Stimulated activated CD8-positive, alpha-beta memory T cell treated with anti-CD3 and anti-CD28 coated beads, Interleukin-7, amount 100 ng/mL, for 24 hours (primary cell): ENCODE measurements at regions not wholly inside any gene's neighbourhood (a gene's known extent, or its start where the extent isn't known, plus 50 kb on each side); places are given as distances from the start of the nearest gene placed in this dataset.
"Not testable (repeated sequence)": the region's sequence is repeated elsewhere in the genome, so short reads cannot be mapped to it uniquely, and the experiment has no call there.

ENCODE experiments used
- DNase-seq: peaks from one replicate; pipeline ENCODE4 v3.0.0-alpha.2; 2020; ENCODE audit warnings: low read depth

DNA sequence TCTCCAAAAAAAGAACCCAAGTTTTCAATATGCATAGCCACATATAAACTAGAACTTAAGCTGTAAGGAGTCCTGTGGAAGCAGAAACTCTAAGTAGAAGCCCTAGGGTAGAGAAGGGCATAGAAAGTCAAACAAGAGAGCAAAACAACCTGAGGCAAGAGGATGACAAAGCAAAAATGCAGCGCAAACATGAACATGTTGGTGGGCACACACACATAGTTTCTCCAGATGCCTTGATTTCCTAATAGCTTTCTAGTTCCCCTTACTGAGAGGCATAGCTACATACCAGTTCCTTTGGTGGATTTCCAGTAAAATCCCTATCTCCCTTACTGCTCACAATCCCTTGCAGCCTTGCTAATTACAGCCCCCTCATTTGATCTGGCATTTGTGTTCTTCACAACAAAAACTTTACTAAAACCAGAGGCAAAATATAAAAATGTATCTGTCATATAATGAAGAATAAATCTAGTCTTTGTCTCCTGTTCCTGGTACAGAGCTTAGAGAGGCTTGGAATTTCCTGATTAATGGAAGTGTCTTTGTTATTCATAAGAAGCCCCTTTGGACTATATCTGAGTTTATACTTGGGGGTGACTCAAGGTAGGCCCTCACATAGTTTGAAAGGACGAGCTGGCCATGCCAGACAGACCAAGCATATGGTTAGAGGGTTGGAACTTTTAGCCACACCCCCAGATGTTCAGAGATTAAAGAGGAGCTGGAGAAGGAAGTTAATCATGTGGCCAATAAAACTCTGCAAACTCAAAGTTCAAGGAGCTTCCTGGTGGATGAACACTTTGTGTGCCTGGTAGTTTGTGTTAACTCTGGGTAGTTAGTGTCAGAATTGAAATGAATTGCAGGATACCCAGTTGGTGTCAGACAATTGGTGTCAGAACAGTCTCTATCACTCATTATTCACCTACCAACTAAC lies 52.7 kb upstream of the ZCCHC13 start:
- DNase-seq: no peak

DNA sequence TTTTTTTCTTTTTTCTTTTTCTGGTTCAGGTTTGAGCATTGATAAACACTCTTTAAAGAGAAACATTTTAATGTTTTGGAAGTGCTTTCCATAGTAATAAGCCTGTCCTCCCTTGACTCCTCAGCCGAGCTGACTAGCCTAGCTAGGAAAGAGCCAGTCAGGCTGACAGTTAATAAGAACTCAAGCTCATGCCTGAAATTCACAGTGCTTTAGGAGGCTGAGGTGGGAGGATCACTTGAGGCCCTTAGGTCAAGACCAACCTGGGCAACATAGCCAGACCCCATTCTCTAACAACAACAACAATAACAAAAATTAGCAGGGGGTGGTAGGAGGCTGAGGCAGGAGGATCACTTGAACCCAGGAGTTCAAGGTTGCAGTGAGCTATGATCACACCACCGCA lies 53.4 kb upstream of the ZCCHC13 start:
- DNase-seq: no peak

DNA sequence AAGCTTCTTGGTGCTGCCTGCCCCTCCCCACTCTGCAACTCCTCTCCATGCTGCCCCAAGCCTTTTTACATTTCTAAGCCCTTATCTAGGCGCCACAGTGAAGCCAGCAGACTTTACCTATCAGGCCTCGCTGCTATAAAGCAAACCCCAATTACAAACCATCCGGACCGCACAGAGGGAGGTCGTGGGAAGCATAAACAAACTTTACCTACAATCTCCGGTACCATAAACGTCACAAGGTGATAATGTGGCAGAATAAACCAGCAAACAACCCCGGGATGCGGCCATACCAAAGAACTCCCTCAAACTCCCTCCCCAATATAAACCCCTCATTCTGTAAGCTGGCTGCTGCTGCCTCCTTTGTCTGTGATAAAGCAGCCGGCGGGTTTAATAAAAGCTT lies 54.0 kb upstream of the ZCCHC13 start:
- DNase-seq: no peak

DNA sequence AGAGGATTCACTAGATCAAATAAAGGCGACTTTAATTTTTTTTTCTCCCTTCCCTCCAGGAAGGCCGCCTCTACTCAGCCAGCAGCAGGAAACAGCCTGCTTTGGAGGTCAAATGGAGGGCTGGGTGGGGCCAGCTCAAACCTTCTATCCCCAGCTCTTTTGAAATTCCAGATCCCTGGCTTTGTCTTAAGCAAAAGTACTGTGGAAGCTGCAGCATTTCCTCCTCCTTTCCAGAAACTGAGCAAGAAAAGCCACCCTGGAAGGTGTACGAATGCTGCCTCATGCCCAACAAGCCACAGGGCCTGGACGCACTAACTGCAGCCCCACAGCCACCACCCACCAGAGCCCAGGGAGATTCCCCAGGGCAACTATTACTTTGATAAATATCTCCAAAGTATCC lies 55.1 kb upstream of the ZCCHC13 start:
- DNase-seq: no peak

DNA sequence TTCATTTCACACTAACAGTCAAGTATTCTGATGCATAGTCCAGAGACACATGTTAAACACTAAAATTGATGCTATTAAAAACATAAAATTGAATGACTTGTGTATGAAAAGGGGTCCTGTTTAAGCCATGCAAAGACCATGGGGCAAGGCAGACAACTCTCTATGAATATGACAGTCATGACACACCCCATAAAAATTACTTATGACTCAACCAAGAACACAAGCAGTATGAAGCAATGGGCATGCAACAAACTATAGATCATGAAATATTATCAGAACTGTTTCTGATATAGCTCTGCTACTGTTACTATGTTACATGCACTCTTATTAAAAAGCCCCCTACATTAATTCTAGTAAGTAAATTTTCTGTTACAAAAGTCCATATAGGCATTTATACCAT lies 57.5 kb upstream of the ZCCHC13 start:
- DNase-seq: no peak

DNA sequence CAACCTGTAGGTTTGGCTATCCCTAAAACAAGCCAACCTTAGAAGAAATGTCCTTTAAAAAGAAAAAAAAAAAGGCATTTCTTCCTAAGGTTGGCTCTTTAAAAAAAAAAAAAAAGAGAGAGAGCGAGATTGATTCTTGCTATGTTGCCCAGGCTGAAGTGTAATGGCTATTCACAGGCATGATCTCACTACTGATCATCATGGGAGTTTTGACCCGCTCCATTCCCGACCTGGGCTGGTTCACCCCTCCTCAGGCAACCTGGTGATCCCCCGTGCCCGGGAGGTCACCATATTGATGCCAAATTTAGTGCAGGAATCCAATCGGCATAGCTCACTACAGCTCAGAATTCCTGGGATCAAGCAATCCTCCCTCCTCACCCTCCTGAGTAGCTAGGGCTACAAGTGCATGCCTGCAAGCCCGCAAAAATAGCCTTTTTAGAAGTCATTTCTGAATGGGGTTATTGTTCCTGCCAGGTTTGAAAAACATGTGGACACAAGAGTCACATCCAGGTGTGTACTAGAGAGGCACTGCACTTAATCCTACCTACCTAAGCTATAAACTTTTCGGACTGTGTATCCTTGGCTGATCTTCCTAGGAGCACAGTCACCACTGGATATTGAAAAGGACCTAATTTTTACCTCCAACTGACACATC lies 61.4 kb upstream of the ZCCHC13 start:
- no peak for DNase-seq

DNA sequence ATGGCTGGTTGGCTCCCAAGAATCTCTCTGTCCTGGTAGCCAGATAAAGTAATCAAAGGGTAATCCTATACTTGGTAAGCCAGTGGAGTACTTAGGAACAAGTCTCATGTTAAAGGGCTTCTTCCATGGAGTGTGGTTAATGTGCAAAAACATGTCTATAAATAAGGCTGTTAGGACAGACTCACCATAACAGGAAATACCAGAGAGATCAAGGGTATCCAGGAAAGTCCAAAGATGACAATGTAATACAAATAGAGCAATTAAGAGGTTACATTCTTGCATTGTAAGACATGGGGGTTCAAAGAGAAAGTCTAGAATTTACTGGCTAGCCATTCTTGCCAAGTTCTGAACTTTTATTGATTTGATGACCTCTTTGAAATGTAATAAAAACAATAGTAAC lies 61.9 kb upstream of the ZCCHC13 start:
- no peak for DNase-seq

DNA sequence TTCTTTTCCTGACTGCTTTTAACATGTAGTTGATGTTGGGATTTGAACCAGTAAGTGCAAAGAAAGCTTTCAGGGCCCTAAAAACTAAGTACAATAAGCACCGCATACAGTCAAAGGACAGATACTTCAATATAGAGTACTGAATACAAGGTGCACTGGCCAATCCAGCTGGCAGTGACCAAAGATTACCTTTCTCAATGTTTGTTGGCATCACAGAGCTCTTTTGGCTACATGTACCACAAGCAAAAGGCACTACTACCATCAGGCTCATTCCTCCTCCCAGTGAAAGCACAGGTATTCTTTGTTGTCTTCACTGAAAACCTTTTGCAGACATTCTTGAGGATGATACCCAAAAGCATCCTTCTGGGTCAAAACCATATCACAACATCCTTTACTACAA lies 65.2 kb upstream of the ZCCHC13 start:
- DNase-seq: no peak

DNA sequence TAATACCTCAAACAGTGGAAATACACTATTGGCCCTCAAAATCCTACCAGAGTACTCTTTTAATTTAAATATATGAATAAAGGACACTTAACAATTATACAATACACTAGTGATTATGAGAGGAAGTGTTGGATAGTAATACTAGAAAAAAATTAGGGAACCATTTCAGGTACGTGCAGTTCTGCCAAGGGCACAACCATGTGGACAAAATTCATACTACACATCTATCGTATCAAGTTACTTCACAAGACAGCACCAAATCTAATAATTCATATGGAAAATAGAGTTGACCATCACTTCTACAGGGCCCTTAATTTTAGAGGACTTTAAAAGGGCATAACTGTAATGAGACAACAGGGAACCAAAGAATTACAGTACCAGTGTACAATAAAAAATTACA lies 69.2 kb upstream of the ZCCHC13 start:
- DNase-seq: no peak

DNA sequence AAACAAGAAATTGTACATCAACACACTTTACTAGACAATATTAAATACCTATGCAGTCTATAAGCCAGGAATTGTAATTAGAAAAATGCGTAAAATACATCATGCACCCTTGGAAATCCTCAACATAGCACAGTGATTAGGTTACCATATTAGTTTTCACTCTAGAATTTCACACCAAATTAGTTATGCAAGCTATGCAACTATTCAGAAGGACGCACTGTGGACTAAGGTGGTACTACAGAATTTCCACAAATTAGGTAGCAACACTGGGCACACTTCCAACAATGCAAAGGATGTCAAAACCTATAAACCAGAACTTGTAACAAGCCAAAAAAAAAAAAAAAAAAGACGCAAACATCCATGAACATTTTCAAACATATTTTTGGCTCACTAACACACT lies 71.1 kb upstream of the ZCCHC13 start:
- no peak for DNase-seq

DNA sequence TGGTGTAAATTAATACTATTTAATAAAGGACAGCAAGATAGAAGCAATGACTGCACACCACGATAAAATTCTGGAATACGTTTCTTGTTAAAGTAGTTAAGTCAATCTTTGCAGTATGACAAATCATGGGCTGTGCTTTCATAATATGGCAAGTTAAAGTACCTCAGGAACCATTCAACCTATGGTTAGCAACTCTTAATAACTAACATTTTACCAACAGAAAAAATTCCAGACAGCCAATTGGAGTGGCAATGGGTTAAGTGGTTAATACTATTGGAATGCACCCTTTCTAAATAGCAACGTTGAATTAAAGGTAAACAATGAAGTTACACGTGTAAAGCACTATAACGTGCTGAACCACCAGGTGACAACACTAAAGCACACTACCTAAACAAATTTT lies 72.4 kb upstream of the ZCCHC13 start:
- no peak for DNase-seq

DNA sequence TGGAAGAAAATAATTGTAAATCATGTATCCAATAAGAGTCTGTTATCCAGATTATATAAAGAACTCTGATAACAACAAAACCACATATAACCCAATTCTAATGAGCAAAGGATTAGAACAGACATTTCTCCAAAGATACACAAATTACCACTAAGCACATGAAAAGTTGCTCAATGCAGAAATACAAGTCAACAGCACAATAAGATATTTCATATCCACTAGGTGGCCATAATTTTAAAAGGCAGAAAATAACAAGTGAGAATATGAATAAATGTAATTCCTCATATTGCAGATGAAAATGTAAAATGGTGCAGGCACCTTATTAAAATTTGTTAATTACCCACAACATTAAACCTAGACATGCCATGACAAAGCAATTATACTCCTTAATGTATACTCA lies 73.9 kb upstream of the ZCCHC13 start:
- no peak for DNase-seq

DNA sequence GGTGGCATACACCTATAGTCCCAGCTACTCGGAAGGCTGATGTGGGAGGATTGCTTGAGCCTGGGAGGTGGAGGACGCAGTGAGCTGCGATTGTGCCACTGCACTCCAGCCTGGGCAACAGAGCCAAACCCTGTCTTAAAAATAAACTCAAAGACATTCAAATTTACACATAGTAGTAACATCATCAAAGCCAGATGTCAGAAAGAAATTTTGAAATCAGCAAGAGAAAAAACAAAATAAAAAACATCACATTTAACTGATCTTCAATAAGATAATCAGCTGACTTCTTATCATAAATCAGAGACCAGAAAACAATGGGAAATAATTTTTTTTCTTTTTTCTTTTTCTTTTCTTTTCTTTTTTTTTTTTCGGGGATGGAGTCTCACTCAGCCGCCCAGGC lies 78.9 kb upstream of the ZCCHC13 start:
- DNase-seq: no peak

DNA sequence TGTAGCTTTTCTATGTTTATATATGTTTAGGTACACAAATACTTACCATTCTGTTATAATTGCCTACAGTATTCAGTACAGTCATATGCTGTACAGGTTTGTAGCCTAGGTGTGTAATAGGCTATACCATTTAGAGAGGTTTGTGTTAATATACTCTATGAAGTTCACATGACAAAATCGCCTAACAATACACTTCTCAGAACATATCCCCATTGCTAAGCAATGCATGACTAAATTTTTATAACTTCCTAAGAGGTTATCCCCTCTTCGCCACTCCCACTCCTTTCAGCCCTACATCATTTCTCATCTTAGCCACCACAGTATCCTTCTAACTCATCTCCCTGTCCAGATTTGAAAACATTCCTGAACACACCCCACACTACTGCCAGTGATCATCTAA lies 83.7 kb upstream of the ZCCHC13 start:
- no peak for DNase-seq

DNA sequence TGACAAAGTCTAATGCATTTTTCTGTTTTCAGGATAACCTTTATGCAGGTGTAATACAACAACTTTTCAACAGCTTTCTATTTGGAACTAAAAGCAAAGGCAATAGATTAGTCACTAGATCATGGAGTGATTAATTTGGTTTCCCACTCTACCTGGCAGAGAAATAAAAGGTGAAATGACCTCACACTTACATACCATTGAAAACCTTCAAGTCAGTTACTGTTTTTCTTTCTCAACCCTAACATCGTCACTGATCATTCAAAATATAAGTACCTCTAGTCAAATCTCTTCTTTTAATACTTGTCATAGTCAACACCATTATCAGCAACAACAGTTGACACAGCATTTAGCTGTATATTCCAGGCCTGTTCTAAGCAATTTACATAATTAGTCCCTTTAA lies 85.1 kb upstream of the ZCCHC13 start:
- DNase-seq: no peak

DNA sequence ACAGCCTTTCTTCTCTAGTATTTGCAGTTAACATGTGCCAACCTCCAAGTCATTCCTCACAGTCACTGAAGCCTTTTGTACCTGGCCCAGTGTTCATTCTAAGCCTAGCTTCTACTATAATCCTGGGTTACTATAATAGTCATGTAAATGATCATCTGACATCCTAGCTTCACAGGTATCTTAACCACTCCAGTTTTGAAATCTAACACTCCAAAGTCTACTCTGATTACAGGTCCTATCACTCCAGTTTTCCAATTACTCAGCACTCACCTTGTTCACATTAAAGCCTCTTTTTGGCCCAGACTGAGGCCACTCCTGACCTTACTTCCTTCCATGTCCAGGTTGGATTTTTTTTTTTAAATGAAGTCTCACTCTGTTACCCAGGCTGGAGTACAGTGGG lies 87.6 kb upstream of the ZCCHC13 start:
- no peak for DNase-seq

DNA sequence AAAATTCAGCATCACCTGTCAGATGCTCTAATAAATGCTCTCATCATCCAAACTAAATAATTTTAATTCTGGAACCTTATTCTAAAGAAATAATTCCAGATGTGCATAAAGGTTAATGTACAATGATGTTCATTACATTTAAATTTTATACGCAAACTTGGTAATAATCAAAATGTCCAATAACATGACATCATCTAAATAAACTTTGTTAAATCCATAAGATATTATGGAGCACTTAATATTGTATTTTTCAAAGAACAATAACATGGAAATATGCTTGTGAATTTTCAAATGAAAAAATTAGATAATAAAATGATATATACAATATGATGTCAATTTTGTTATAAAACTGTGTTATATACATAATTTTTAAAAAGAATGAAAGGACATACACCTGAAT lies 92.1 kb upstream of the ZCCHC13 start:
- no peak for DNase-seq

DNA sequence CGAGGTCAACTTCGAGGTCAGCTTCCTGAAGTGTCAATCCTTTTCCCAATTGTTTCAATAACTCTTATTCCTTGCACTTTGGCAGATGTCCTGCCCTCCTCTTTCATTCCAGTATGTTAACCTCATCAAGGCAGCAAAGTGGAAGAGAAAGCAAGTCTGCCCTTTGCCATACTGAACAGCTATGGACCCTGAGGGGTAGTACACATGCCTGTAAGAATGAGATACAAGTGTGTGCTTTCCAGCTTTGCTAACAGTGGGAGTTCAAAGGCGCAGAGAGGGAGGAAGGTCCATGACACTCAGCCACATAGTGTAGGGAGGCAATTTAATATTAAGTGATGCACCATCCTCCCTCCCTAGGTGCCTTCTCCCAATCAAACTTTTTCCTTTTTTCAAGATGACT lies 96.4 kb upstream of the ZCCHC13 start:
- no peak for DNase-seq

DNA sequence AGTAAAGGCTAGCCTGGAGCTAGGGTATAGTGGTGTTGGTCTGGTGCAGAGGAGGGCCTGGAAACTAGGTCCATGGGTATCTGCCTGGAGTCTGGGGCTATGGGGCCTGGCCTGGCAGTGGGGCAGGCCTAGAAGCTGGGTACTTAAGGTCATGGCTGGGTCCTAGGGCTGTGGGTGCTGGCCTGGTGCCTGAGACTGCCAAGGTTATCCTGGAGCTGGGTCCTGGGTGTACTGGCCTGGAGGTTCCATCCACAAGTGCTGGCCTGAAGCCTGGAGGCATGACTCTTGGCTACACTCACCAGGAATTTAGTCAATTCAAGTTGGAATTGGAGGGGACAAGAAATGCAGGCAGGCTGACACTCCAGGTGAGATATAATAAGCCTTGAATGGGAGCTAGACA lies 108.4 kb upstream of the ZCCHC13 start:
- DNase-seq: no peak

DNA sequence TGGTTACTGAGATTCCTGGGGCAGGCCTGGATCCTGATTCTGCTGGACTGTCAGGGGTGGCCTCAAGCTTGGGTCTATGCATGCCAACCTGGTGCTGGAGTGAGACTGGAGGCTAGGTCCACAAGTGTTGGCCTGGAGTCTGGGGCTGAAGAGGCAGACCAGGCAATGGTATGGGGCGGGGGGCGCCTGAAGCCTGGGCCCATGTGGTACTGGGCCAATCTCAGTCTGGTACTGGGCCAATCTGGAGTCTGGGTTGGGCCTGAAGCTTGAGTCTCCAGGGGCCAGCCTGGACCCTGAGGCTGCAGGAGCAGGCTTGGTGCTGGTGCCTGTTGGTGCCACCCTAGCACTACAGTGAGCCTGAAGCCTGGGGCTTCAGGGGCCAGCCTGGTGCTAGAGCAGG lies 108.9 kb upstream of the ZCCHC13 start:
- DNase-seq: no peak

DNA sequence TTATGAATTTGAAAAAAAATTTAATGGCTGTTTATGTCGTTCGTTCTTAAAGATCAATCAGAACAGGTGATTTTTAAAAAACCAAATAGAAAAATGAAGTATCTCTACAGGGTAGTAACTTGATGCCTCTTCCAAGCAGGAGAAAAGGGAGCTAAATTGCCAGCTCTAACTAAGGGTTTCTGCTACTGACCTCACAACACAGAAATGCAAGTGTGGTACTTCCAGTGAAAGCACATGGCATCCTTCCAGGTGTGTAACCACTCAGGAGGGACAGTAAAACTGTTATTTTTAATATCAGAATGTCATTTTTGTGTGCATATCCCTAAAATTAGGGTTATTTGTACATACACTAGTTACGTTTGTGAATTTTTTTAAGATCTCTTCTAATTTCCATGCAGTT lies 116.8 kb upstream of the ZCCHC13 start:
- DNase-seq: no peak

DNA sequence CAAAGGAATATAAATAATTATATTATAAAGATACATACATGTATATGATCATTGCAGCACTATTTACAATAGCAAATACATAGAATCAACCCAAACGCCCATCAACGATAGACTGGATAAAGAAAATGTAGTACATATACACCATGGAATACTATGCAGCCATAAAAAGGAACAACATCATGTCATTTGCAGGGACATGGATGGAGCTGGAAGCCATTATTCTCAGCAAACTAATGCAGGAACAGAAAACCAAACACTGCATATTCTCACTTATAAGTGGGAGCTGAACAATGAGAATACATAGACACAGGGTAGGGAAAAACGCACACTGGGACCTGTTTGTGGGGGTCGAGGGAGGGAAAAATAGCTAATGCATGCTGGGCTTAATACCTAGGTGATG lies 120.9 kb upstream of the ZCCHC13 start:
- not testable (repeated sequence) for DNase-seq

DNA sequence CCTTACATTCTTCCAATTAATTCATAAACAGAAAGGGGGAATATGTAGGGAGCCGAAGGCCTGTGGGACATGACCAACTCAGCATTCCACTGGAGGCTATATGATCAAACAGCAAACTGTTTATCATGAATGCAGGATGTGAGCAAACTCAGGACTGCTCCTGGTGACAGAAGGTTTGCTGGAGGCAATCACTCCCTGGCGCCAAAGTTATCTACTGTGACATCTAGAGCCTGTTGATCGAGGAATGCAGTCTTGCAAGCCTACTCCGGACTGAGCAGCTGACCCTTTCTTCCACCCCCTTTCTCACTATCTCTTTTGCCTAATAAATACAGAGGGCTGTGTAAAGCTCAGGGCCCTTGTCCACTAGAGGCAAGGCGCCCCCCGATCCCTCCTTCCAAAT lies 122.0 kb upstream of the ZCCHC13 start:
- DNase-seq: not testable (repeated sequence)

DNA sequence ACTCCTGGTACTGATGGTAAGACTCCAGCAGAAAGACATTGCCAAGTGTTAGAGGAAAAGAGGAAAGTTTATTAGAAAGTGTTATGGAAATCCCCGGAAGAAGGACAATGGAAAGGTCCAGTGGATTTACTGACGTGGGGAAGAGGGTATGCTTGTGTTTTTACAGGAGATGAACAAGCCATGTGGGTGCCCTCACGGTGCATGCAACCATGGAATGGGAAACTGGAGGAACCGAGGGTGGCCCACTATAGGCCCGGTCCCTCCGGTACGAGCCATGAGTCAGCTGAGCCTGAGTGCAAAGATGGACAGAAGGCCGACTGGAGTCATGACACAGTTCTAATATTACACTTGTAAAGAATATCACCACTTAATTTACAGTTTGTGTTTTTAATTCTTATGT lies 123.3 kb upstream of the ZCCHC13 start:
- no peak for DNase-seq
